ENCODE measurements at regions not wholly inside any gene's neighbourhood (a gene's known extent, or its start where the extent isn't known, plus 50 kb on each side); places are given as distances from the start of the nearest gene placed in this dataset.

DNA sequence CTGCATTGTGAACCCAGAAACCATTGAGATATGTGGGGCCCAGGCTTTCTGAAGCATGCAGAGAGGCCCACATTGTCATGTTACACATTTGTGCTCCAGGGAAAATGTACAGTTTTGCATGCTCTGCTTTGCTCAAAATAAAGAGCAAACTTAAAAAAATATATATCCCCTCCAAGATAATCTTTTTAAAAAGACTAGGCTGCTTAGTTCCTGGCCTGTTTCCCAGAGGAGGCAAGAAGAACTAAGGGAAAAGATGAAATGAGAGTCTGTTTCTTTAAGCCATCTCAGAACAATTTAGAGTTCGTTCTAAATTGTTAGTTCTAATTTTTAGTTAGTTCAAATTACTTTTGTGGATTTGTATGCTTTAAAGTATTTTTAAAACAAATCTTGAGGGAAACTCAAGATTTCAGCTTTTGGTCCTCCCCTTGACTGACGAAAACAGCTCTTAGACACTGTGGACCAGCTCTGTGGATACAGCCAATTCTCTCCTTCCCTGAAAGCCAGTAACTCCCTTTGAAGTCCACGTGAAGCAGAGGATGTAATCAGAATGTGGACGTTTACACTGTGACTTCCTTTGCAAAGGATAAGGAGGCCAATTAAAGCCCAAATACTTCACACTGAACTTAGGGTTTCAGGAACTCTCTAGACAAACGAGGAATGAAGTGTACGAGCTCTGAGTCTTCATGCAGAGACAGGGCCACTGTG lies 84.7 kb downstream of the CD164 start:
- no peak for DNase-seq
- peaks cover 3% of the 10 kb centered on the region for H3K4me1 ChIP-seq
- H3K9me3 ChIP-seq, result no peaks in the 10 kb centered on the region
- no peaks in the 10 kb centered on the region for H3K27me3 ChIP-seq
- H3K36me3 ChIP-seq, result no peaks in the 10 kb centered on the region
- TF ChIP-seq, protein P1, sequence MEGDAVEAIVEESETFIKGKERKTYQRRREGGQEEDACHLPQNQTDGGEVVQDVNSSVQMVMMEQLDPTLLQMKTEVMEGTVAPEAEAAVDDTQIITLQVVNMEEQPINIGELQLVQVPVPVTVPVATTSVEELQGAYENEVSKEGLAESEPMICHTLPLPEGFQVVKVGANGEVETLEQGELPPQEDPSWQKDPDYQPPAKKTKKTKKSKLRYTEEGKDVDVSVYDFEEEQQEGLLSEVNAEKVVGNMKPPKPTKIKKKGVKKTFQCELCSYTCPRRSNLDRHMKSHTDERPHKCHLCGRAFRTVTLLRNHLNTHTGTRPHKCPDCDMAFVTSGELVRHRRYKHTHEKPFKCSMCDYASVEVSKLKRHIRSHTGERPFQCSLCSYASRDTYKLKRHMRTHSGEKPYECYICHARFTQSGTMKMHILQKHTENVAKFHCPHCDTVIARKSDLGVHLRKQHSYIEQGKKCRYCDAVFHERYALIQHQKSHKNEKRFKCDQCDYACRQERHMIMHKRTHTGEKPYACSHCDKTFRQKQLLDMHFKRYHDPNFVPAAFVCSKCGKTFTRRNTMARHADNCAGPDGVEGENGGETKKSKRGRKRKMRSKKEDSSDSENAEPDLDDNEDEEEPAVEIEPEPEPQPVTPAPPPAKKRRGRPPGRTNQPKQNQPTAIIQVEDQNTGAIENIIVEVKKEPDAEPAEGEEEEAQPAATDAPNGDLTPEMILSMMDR (IDR thresholded peaks at IDR 0.05; ENCODE audit: low read depth, low read length), result no peak
- no peak overlapping the region for H3K4me3 ChIP-seq (ENCODE audit: low read depth, low read length)

GRCh38 chr6:109296971-109297372 lies 85.3 kb downstream of the CD164 start:
- DNase-seq, result no peak
- Histone ChIP-seq H3K27me3 (no peaks in the 10 kb centered on the region), H3K4me3 (ENCODE audit: low read depth, low read length) (no peak overlapping the region), H3K36me3 (no peaks in the 10 kb centered on the region), H3K4me1 (peaks cover 3% of the 10 kb centered on the region), H3K9me3 (no peaks in the 10 kb centered on the region)
- TF ChIP-seq, protein P1 (IDR thresholded peaks at IDR 0.05; ENCODE audit: low read depth, low read length), result no peak

DNA sequence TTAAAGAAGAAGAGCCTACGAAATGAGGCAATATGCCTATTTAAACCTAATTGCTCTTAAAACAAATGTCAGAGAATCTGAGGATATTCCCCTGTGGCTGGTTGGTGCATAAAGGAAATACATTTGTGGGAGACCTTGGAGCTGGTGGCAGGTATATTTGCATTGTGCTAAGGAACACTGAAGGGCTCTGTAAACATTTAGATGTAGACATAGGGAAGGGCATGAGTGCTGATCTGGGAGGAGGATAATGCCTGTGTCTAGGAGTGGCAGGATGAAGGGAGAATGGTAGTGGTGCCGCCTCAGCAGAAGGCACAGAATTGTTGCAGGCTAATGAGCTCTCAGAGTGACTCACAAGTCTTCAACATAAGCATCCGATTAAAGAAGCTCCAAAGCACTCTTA lies 85.8 kb downstream of the CD164 start:
- Histone ChIP-seq H3K9me3 (no peaks in the 10 kb centered on the region), H3K36me3 (no peaks in the 10 kb centered on the region), H3K27me3 (no peaks in the 10 kb centered on the region), H3K4me1 (peaks cover 3% of the 10 kb centered on the region), H3K4me3 (ENCODE audit: low read depth, low read length) (no peak overlapping the region)
- DNase-seq, result no peak
- TF ChIP-seq, protein P1 (IDR thresholded peaks at IDR 0.05; ENCODE audit: low read depth, low read length), result no peak

GRCh38 chr6:109295774-109296156 lies 86.5 kb downstream of the CD164 start:
- H3K27me3 ChIP-seq, result no peaks in the 10 kb centered on the region
- H3K4me3 ChIP-seq (ENCODE audit: low read depth, low read length), result no peak overlapping the region
- H3K36me3 ChIP-seq, result no peaks in the 10 kb centered on the region
- no peaks in the 10 kb centered on the region for H3K9me3 ChIP-seq
- TF ChIP-seq, protein P1 (IDR thresholded peaks at IDR 0.05; ENCODE audit: low read depth, low read length), result no peak
- H3K4me1 ChIP-seq, result peaks cover 3% of the 10 kb centered on the region
- no peak for DNase-seq

DNA sequence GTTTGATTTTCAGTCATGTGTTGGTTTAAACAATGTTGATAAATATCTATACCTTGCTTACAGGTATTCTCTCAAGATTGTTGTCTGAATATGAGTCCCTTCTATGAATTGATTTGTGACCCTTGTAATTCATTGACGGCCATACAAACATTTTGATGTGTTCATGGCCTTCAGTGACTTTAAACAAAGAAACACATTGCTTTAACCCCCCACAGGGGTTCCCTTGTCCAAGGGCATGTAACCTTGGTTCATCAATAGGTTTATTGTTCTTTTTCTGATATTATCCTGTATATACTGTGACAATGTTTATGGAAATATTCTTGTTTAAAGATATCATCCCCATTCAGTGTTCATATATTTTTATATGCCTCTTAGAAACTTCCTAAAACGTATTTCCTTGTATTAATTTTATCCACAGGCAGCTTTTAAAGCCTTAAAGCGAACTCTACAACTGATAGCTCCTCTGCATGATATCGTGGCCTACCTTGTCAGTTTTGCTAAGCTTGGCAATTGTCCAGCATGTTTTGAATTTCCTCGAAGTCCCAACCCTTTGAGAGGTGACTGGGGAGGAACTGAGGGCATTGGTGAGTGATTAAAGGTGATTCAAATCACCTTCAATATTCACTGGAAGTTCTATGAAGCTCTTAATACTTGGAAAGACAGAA lies 87.0 kb downstream of the CD164 start:
- TF ChIP-seq, protein P1 (IDR thresholded peaks at IDR 0.05; ENCODE audit: low read depth, low read length), result no peak
- no peak for DNase-seq

DNA sequence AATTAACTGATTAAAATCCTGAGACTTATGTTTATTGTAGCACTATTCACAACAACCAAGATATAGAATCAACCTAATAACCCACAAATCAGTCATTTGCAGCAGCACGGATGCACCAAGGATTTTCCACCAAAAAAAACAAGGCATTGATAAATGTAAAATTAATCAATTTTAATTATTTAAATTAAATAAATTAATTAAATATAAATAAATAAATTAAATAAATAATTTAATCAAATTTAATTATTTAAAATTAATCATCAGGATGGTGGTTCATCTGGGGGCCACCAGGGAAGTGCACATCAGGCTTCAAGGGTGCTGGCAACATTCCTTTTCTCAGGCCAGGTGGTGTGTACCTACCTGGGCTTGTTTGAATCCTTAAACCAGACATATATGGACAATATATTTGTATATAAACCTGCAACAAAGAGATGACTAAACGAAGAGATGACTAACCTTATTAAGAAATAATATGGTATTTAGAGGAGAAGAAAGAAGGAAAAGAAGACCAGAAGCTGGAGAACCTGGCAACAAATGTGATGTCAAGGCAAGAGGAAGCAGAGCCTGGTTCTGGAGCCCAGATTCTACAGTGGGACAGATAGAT lies 89.2 kb downstream of the CD164 start:
- TF ChIP-seq, protein P1 (IDR thresholded peaks at IDR 0.05; ENCODE audit: low read depth, low read length), result no peak

More for the DNA sequence above, 87.0 kb downstream of the CD164 start:
- H3K36me3 ChIP-seq, result no peaks in the 10 kb centered on the region
- no peaks in the 10 kb centered on the region for H3K9me3 ChIP-seq
- H3K27me3 ChIP-seq, result no peaks in the 10 kb centered on the region
- H3K4me1 ChIP-seq, result peaks cover 3% of the 10 kb centered on the region
- H3K4me3 ChIP-seq (ENCODE audit: low read depth, low read length), result no peak overlapping the region

More for the DNA sequence above, 89.2 kb downstream of the CD164 start:
- H3K27me3 ChIP-seq, result no peaks in the 10 kb centered on the region
- no peak overlapping the region for H3K4me3 ChIP-seq (ENCODE audit: low read depth, low read length)
- H3K4me1 ChIP-seq, result peaks cover 3% of the 10 kb centered on the region; the same call in 1 of the 2 replicates
- DNase-seq, result no peak
- no peaks in the 10 kb centered on the region for H3K36me3 ChIP-seq
- no peaks in the 10 kb centered on the region for H3K9me3 ChIP-seq

Measured in BE2C (cell line).